ENCODE measurements at regions not wholly inside any gene's neighbourhood (a gene's known extent, or its start where the extent isn't known, plus 50 kb on each side); places are given as distances from the start of the nearest gene placed in this dataset.

DNA sequence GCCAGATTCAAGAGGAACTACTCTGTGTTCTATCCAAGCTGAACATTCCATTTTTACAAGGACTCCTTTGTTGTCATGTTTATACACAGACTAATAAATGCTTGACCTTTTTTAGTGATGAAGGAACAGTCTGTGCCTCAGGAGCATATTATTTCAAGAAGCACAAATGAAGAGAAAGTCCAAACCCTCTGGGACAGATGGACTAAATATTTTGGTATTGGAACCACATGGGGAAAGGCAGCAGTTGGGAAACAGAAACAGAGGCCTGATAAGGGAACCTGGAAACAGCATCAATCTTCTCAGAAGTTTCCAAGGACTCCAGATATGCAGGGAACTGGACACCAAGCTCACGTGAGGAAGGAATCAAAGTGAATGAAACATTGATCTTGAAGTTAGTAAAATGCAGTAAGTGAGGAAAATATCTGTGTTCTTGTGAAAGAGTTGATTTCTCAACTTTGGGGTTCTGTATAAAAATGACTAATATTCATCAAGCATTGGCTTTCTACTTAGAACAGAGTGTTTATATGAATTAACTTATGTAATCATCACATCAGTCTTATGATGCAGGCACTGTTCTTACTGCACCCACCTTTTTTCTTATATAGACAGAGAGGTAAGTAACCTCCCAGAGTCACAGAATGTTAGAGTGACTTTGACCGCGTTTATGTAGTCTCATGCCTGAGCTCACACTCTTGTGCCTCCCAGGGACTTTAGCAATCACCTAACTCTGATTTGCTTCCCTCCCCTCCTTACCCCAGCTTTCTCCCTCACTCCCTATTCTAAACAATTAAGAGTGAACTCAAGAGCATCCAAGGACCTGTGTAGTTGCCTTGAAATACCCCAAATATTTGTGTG, 148.9 kb upstream of the JADE1 start:
- Histone ChIP-seq H3K9me3 (ENCODE audit: insufficient read depth, low read length) (no peaks in the 10 kb centered on the region; the same call in 1 of the 2 replicates), H3K4me3 (ENCODE audit: insufficient read length, low read depth) (no peak overlapping the region), H3K36me3 (ENCODE audit: insufficient read depth, insufficient read length, low read length) (no peaks in the 10 kb centered on the region), H3K9ac (ENCODE audit: insufficient read length, low read depth) (no peak overlapping the region), H3K4me1 (ENCODE audit: insufficient read depth, insufficient read length) (no peaks in the 10 kb centered on the region), H3K27me3 (ENCODE audit: insufficient read depth, insufficient read length) (no peaks in the 10 kb centered on the region)
- DNase-seq (ENCODE audit: low read depth, low spot score), result no peak
- TF ChIP-seq SUZ12 (IDR thresholded peaks at IDR 0.05; ENCODE audit: extremely low read depth, insufficient read depth, insufficient read length), result no peak
- TF ChIP-seq ZNF274 (IDR thresholded peaks at IDR 0.05; ENCODE audit: low read depth, low read length), result no peak
- TF ChIP-seq YY1 (IDR thresholded peaks at IDR 0.05; ENCODE audit: insufficient read depth, insufficient read length), result no peak

- Histone ChIP-seq H3K27me3 (ENCODE audit: insufficient read depth, insufficient read length) (no peaks in the 10 kb centered on the region), H3K9me3 (ENCODE audit: insufficient read depth, low read length) (peaks cover 13% of the 10 kb centered on the region), H3K9ac (ENCODE audit: insufficient read length, low read depth) (no peak overlapping the region), H3K36me3 (ENCODE audit: insufficient read depth, insufficient read length, low read length) (no peaks in the 10 kb centered on the region), H3K4me3 (ENCODE audit: insufficient read length, low read depth) (no peak overlapping the region), H3K4me1 (ENCODE audit: insufficient read depth, insufficient read length) (no peaks in the 10 kb centered on the region)
- no peak for DNase-seq (ENCODE audit: low read depth, low spot score)
- TF ChIP-seq ZNF274 (IDR thresholded peaks at IDR 0.05; ENCODE audit: low read depth, low read length) (no peak), SUZ12 (IDR thresholded peaks at IDR 0.05; ENCODE audit: extremely low read depth, insufficient read depth, insufficient read length) (no peak), YY1 (IDR thresholded peaks at IDR 0.05; ENCODE audit: insufficient read depth, insufficient read length) (no peak)
Observed at GRCh38 chr4:128658214-128658631, 151.3 kb upstream of the JADE1 start.

GRCh38 chr4:128657638-128658037, 151.9 kb upstream of the JADE1 start:
- H3K36me3 ChIP-seq (ENCODE audit: insufficient read depth, insufficient read length, low read length), result no peaks in the 10 kb centered on the region
- DNase-seq (ENCODE audit: low read depth, low spot score), result no peak
- H3K9ac ChIP-seq (ENCODE audit: insufficient read length, low read depth), result no peak overlapping the region
- TF ChIP-seq ZNF274 (IDR thresholded peaks at IDR 0.05; ENCODE audit: low read depth, low read length) (no peak), YY1 (IDR thresholded peaks at IDR 0.05; ENCODE audit: insufficient read depth, insufficient read length) (no peak), SUZ12 (IDR thresholded peaks at IDR 0.05; ENCODE audit: extremely low read depth, insufficient read depth, insufficient read length) (no peak)
- no peaks in the 10 kb centered on the region for H3K27me3 ChIP-seq (ENCODE audit: insufficient read depth, insufficient read length)
- peaks cover 13% of the 10 kb centered on the region for H3K9me3 ChIP-seq (ENCODE audit: insufficient read depth, low read length)
- H3K4me1 ChIP-seq (ENCODE audit: insufficient read depth, insufficient read length), result no peaks in the 10 kb centered on the region
- H3K4me3 ChIP-seq (ENCODE audit: insufficient read length, low read depth), result no peak overlapping the region

- Histone ChIP-seq H3K27me3 (ENCODE audit: insufficient read depth, insufficient read length) (no peaks in the 10 kb centered on the region), H3K36me3 (ENCODE audit: insufficient read depth, insufficient read length, low read length) (no peaks in the 10 kb centered on the region), H3K9ac (ENCODE audit: insufficient read length, low read depth) (no peak overlapping the region), H3K4me3 (ENCODE audit: insufficient read length, low read depth) (no peak overlapping the region), H3K4me1 (ENCODE audit: insufficient read depth, insufficient read length) (no peaks in the 10 kb centered on the region), H3K9me3 (ENCODE audit: insufficient read depth, low read length) (peaks cover 13% of the 10 kb centered on the region)
- no peak for DNase-seq (ENCODE audit: low read depth, low spot score)
- TF ChIP-seq SUZ12 (IDR thresholded peaks at IDR 0.05; ENCODE audit: extremely low read depth, insufficient read depth, insufficient read length) (no peak), ZNF274 (IDR thresholded peaks at IDR 0.05; ENCODE audit: low read depth, low read length) (no peak), YY1 (IDR thresholded peaks at IDR 0.05; ENCODE audit: insufficient read depth, insufficient read length) (no peak)
Observed at GRCh38 chr4:128654465-128654864, 155.0 kb upstream of the JADE1 start.

DNA sequence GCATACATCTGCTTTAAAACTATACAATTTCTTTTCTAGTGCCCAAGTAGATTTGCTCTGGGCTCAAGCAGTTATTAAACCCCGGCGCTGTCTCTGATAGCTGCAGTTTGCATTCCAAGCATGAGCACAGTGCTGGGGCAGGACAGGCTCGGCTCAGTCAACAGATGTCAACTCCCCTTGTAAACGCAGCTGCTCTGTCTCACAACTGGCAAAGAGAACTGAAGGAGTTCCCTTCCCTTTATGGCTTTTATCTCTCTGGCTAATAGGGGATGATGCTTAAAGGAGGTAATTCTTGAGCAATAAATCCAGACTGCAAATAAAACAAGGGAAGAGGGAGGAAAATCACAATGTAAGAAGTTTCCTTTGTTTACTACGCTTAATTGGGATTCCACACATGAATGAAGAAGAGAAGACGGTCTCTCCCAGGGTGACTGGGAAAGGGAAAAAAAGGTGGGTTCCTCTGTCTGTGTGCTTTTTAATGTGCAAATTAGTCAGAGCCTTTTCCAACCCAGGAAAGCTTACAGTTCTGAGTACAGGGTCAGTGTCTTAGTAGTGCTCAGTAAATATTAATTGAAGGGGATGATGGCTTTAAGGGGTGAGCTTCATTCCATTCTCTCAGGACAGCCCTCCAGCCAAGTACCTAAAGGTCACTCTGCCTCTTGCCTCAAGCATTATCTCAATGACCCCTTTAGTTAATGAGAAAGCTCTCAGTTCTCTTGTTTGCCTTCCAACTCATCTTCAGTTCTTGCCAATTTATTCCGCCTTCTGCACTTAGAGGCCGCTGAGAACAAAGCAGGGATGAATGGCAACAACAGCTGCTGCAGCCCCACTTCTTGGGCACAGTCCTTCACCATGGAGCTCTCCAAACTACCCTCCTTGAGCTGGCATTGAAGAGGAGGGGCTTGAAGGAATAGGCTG, 155.7 kb upstream of the JADE1 start:
- H3K9ac ChIP-seq (ENCODE audit: insufficient read length, low read depth), result no peak overlapping the region
- H3K4me1 ChIP-seq (ENCODE audit: insufficient read depth, insufficient read length), result no peaks in the 10 kb centered on the region
- no peaks in the 10 kb centered on the region for H3K27me3 ChIP-seq (ENCODE audit: insufficient read depth, insufficient read length)
- TF ChIP-seq ZNF274 (IDR thresholded peaks at IDR 0.05; ENCODE audit: low read depth, low read length) (no peak), SUZ12 (IDR thresholded peaks at IDR 0.05; ENCODE audit: extremely low read depth, insufficient read depth, insufficient read length) (no peak), YY1 (IDR thresholded peaks at IDR 0.05; ENCODE audit: insufficient read depth, insufficient read length) (no peak)
- no peak overlapping the region for H3K4me3 ChIP-seq (ENCODE audit: insufficient read length, low read depth)
- peaks cover 13% of the 10 kb centered on the region for H3K9me3 ChIP-seq (ENCODE audit: insufficient read depth, low read length)
- no peak for DNase-seq (ENCODE audit: low read depth, low spot score)
- no peaks in the 10 kb centered on the region for H3K36me3 ChIP-seq (ENCODE audit: insufficient read depth, insufficient read length, low read length)

- no peak for TF ChIP-seq YY1 (IDR thresholded peaks at IDR 0.05; ENCODE audit: insufficient read depth, insufficient read length)
- no peaks in the 10 kb centered on the region for H3K27me3 ChIP-seq (ENCODE audit: insufficient read depth, insufficient read length)
- H3K9ac ChIP-seq (ENCODE audit: insufficient read length, low read depth), result no peak overlapping the region
- peaks cover 4% of the 10 kb centered on the region for H3K9me3 ChIP-seq (ENCODE audit: insufficient read depth, low read length)
- no peak for DNase-seq (ENCODE audit: low read depth, low spot score)
- H3K4me3 ChIP-seq (ENCODE audit: insufficient read length, low read depth), result no peak overlapping the region
- no peaks in the 10 kb centered on the region for H3K36me3 ChIP-seq (ENCODE audit: insufficient read depth, insufficient read length, low read length)
- H3K4me1 ChIP-seq (ENCODE audit: insufficient read depth, insufficient read length), result no peaks in the 10 kb centered on the region
Observed at GRCh38 chr4:128649575-128650205, 159.8 kb upstream of the JADE1 start.

All from NT2/D1 (cell line).